ENCODE measurements at regions not wholly inside any gene's neighbourhood (a gene's known extent, or its start where the extent isn't known, plus 50 kb on each side); places are given as distances from the start of the nearest gene placed in this dataset.

- no peak for DNase-seq
Measured at GRCh38 chr4:46684041-46684440, 225.0 kb downstream of the COX7B2 start.

- no peak for DNase-seq
Measured at GRCh38 chr4:46676364-46676763, 232.7 kb downstream of the COX7B2 start.

GRCh38 chr4:46674326-46674725 lies 234.7 kb downstream of the COX7B2 start:
- no peak for DNase-seq

- no peak for DNase-seq
Measured at GRCh38 chr4:46667790-46668189, 241.3 kb downstream of the COX7B2 start.

GRCh38 chr4:46656071-46656470 lies 253.0 kb downstream of the COX7B2 start:
- no peak for DNase-seq

GRCh38 chr4:46653842-46654241 lies 255.2 kb downstream of the COX7B2 start:
- no peak for DNase-seq

- DNase-seq = no peak
Measured at GRCh38 chr4:46649390-46649789, 259.5 kb upstream of the GABRA2 start.

GRCh38 chr4:46648088-46648744 lies 258.3 kb upstream of the GABRA2 start:
- peak; percentile 4 to 39 for DNase-seq

- DNase-seq = no peak
Measured at GRCh38 chr4:46645126-46645525, 255.2 kb upstream of the GABRA2 start.

Measured in SHP77 (cell line).